GM19452 (cell line): ENCODE measurements at regions not wholly inside any gene's neighbourhood (a gene's known extent, or its start where the extent isn't known, plus 50 kb on each side); places are given as distances from the start of the nearest gene placed in this dataset.

ENCODE experiments used
- ATAC-seq: cut with Tn5 transposase; IDR thresholded peaks from one replicate; pipeline ENCODE4 v1.9.1; 2021; ENCODE audit not compliant: unreplicated experiment

GRCh38 chr5:163619951-163620350 is 114.5 kb downstream of the MAT2B start:
- ATAC-seq, result no peak

- no peak for ATAC-seq
These were observed 117.4 kb downstream of the MAT2B start for GRCh38 chr5:163622799-163623198.

GRCh38 chr5:163623524-163623923 is 118.1 kb downstream of the MAT2B start:
- no peak for ATAC-seq

GRCh38 chr5:163623986-163624385 is 118.6 kb downstream of the MAT2B start:
- ATAC-seq, result no peak

GRCh38 chr5:163624431-163624830 is 119.0 kb downstream of the MAT2B start:
- no peak for ATAC-seq

- no peak for ATAC-seq
These were observed 121.5 kb downstream of the MAT2B start for GRCh38 chr5:163626904-163627434.

- ATAC-seq, result no peak
These were observed 126.4 kb downstream of the MAT2B start for GRCh38 chr5:163631856-163632255.

GRCh38 chr5:163633926-163634460 is 128.6 kb downstream of the MAT2B start:
- ATAC-seq, result no peak

- ATAC-seq, result no peak
These were observed 130.2 kb downstream of the MAT2B start for GRCh38 chr5:163635631-163636030.

GRCh38 chr5:163642904-163643303 is 137.5 kb downstream of the MAT2B start:
- no peak for ATAC-seq

- ATAC-seq, result no peak
These were observed 140.3 kb downstream of the MAT2B start for GRCh38 chr5:163645421-163646416.

GRCh38 chr5:163649514-163649913 is 144.1 kb downstream of the MAT2B start:
- ATAC-seq, result no peak

- ATAC-seq, result no peak
These were observed 148.1 kb downstream of the MAT2B start for GRCh38 chr5:163653526-163653925.

GRCh38 chr5:163658702-163659567 is 153.5 kb downstream of the MAT2B start:
- ATAC-seq, result no peak

- ATAC-seq, result no peak
These were observed 154.1 kb downstream of the MAT2B start for GRCh38 chr5:163659568-163659902.

- ATAC-seq, result no peak
These were observed 155.1 kb downstream of the MAT2B start for GRCh38 chr5:163660486-163660885.

- ATAC-seq, result no peak
These were observed 155.9 kb downstream of the MAT2B start for GRCh38 chr5:163661360-163661759.

GRCh38 chr5:163670036-163670435 is 164.6 kb downstream of the MAT2B start:
- no peak for ATAC-seq

- ATAC-seq, result no peak
These were observed 171.7 kb downstream of the MAT2B start for GRCh38 chr5:163677092-163677491.

- no peak for ATAC-seq
These were observed 176.8 kb downstream of the MAT2B start for GRCh38 chr5:163682234-163682633.

- ATAC-seq, result no peak
These were observed 182.0 kb downstream of the MAT2B start for GRCh38 chr5:163687414-163687813.
